OCI-LY7 (cell line): ENCODE measurements at regions not wholly inside any gene's neighbourhood (a gene's known extent, or its start where the extent isn't known, plus 50 kb on each side); places are given as distances from the start of the nearest gene placed in this dataset.
A peak's percentile ranks its signal among the peaks of the same experiment; 100 is the strongest.

Experiments used
- BruUV-seq: library from RNA; stranded (reverse); fragments of 400-500 nt; replicated peaks from 2 replicates; lab custom pipeline; 2021; lab: Mats Ljungman, UMichigan
- CTCF ChIA-PET: fragments of 300-600 bp; sonication (Branson Sonifier 250); formaldehyde crosslinking; loops from one replicate; lab custom pipeline; 2022; ENCODE audit warnings: antibody characterized with exemption; ENCODE audit not compliant: unreplicated experiment; lab: Charles Lee
- POLR2A ChIA-PET: fragments of 300-600 bp; sonication (Branson Sonifier 250); formaldehyde crosslinking; loops from one replicate; lab custom pipeline; 2022; ENCODE audit warnings: antibody characterized with exemption; lab: Charles Lee
- DNase-seq: peaks from one replicate; pipeline ENCODE4 v3.0.0-alpha.2; 2015; ENCODE audit warnings: low spot score
- H2AFZ ChIP-seq: fragments of 200-600 bp; sonication (generic), shearing (Covaris generic); 2 replicates; pipeline ENCODE4 v1.6.1; 2014; ENCODE audit warnings: mild to moderate bottlenecking, antibody characterized with exemption, low read length, moderate library complexity
- H3K27ac ChIP-seq: fragments of 200-600 bp; sonication (generic); 2 replicates; pipeline ENCODE4 v1.5.1; 2014; ENCODE audit warnings: mixed run types, low read depth, mild to moderate bottlenecking, moderate library complexity, low read length, inconsistent platforms; ENCODE audit not compliant: poor library complexity, severe bottlenecking
- H3K36me3 ChIP-seq: fragments of 200-600 bp; sonication (generic); 2 replicates; pipeline ENCODE4 v1.6.1; 2014; ENCODE audit warnings: mild to moderate bottlenecking, antibody characterized with exemption, low read length, moderate library complexity, mixed read lengths; ENCODE audit not compliant: insufficient read depth
- H3K4me1 ChIP-seq: fragments of 200-600 bp; sonication (generic); 2 replicates; pipeline ENCODE4 v1.5.1; 2014; ENCODE audit warnings: mild to moderate bottlenecking, low read length; ENCODE audit not compliant: insufficient read depth, poor library complexity, severe bottlenecking
- H3K4me2 ChIP-seq: fragments of 200-600 bp; sonication (generic); 2 replicates; pipeline ENCODE4 v1.6.1; 2014; ENCODE audit warnings: mild to moderate bottlenecking, low read length
- H3K4me3 ChIP-seq: fragments of 200-600 bp; sonication (generic); 2 replicates; pipeline ENCODE4 v1.5.1; 2014; ENCODE audit warnings: mild to moderate bottlenecking, low read depth, low read length; ENCODE audit not compliant: poor library complexity, severe bottlenecking
- H3K79me2 ChIP-seq: fragments of 200-600 bp; sonication (generic); 2 replicates; pipeline ENCODE4 v1.6.1; 2016; ENCODE audit warnings: low read depth, mild to moderate bottlenecking, low read length, moderate library complexity, mixed read lengths; ENCODE audit not compliant: insufficient read depth
- H3K9me2 ChIP-seq: fragments of 200-600 bp; sonication (generic); 2 replicates; pipeline ENCODE4 v1.6.1; 2016; ENCODE audit warnings: mild to moderate bottlenecking, low read length, mixed read lengths; ENCODE audit not compliant: insufficient read depth
- H3K9me3 ChIP-seq: fragments of 200-600 bp; sonication (generic); 2 replicates; pipeline ENCODE4 v1.6.1; 2014; ENCODE audit warnings: mild to moderate bottlenecking, mixed run types, low read length, mixed read lengths
- H4K20me1 ChIP-seq: fragments of 200-600 bp; sonication (generic); 2 replicates; pipeline ENCODE4 v1.6.1; 2014; ENCODE audit warnings: mild to moderate bottlenecking, antibody characterized with exemption, low read length, moderate library complexity, mixed read lengths; ENCODE audit not compliant: insufficient read depth
- CTCF ChIP-seq: fragments of 200-600 bp; sonication (generic); conservative IDR thresholded peaks from 2 replicates; pipeline ENCODE4 v1.5.1; 2014; ENCODE audit warnings: mild to moderate bottlenecking, antibody characterized with exemption, low read length, moderate library complexity, mixed read lengths
- EZH2phosphoT487 ChIP-seq: fragments of 200-600 bp; sonication (generic); IDR thresholded peaks from 2 replicates; pipeline ENCODE4 v1.6.1; 2018; ENCODE audit warnings: low read depth, borderline replicate concordance, mild to moderate bottlenecking, mixed run types, antibody characterized with exemption, low read length, moderate library complexity, mixed read lengths
- intact Hi-C: fragments of 100-400 bp; cut with micrococcal nuclease; formaldehyde crosslinking; loops from one replicate; pipeline ENCODE4 v1.10.0; 2022; ENCODE audit not compliant: unreplicated experiment

GRCh38 chr10:88090568-88091214 is 227.3 kb downstream of the PTEN start:
- H3K9me3 ChIP-seq, result no peaks in the 10 kb centered on the region
- H3K4me1 ChIP-seq, result peaks cover 30% of the 10 kb centered on the region
- no peak for DNase-seq
- TF ChIP-seq CTCF (no peak), EZH2phosphoT487 (no peak)
- H3K4me3 ChIP-seq, result no peak overlapping the region
- intact Hi-C loops, result loop anchor here (1.0 kb wide), 3 partner anchors 18 to 63 kb away; no protein-coding TSS in a partner anchor
- ChIA-PET POLR2A (interaction anchor here (0.5 to 8.2 kb wide), 18 partner anchors 9 to 1735 kb away, joined by 3 to 56 read pairs (median 4); no protein-coding TSS in a partner anchor), CTCF (interaction anchor here (0.8 to 1.4 kb wide), 8 partner anchors 9 to 118 kb away, joined by 3 to 12 read pairs (median 4); no protein-coding TSS in a partner anchor)
- H3K4me2 ChIP-seq, result no peak overlapping the region
- peak overlapping the region; percentile 95 for H2AFZ ChIP-seq
- no peaks in the 10 kb centered on the region for H3K9me2 ChIP-seq
- H3K27ac ChIP-seq, result no peak overlapping the region
- H3K79me2 ChIP-seq, result no peaks in the 10 kb centered on the region
- H3K36me3 ChIP-seq, result no peaks in the 10 kb centered on the region
- no peaks in the 10 kb centered on the region for H4K20me1 ChIP-seq
- no TSS peak for BruUV-seq

DNA sequence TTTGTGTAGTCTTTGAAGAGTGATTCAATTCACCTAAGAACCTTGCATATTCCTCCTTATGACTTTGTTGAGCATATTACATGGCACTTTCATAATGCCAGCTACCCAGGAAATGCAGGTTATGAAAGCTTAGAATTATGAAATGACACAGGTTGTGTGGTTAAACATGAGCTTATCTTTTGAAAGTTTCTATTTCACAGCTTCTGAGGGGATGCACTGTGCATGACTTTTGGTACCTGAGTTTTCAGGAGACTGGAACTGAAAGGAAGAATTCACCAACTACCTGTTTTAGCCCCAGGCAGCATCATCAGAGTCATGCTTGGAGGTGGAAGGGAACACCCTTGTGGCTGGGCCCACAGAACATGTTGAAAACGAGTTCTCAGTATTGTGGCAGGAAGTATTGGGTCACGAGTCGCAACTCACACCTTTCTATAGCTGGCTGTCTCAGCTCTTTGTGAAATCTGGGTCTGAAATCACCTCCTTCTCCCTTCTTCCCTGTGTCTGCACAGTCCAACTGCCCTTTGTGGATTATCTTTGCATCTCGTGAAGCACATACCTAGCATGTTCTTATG is 228.2 kb downstream of the PTEN start:
- H3K4me3 ChIP-seq, result no peak overlapping the region
- H4K20me1 ChIP-seq, result no peaks in the 10 kb centered on the region
- no peaks in the 10 kb centered on the region for H3K36me3 ChIP-seq
- H3K9me2 ChIP-seq, result no peaks in the 10 kb centered on the region
- H3K79me2 ChIP-seq, result no peaks in the 10 kb centered on the region
- H3K27ac ChIP-seq, result peak overlapping the region; percentile 26
- DNase-seq, result peak; percentile 73
- TF ChIP-seq EZH2phosphoT487, result no peak
- TF ChIP-seq CTCF, result peak; percentile 39; the same call in 1 of the 2 replicates
- H3K4me1 ChIP-seq, result peaks cover 30% of the 10 kb centered on the region
- no peaks in the 10 kb centered on the region for H3K9me3 ChIP-seq
- ChIA-PET POLR2A (interaction anchor here (0.5 to 8.2 kb wide), 21 partner anchors 8 to 1736 kb away, joined by 3 to 56 read pairs (median 4); no protein-coding TSS in a partner anchor), CTCF (interaction anchor here (0.8 to 1.4 kb wide), 9 partner anchors 10 to 119 kb away, joined by 3 to 12 read pairs (median 4); no protein-coding TSS in a partner anchor)
- intact Hi-C loops, result loop anchor here (1.0 kb wide), 3 partner anchors 17 to 64 kb away; no protein-coding TSS in a partner anchor
- BruUV-seq, result no TSS peak
- H3K4me2 ChIP-seq, result peak overlapping the region; percentile 36; the same call in 1 of the 2 replicates
- H2AFZ ChIP-seq, result peak overlapping the region; percentile 95
